ENCODE measurements at regions not wholly inside any gene's neighbourhood (a gene's known extent, or its start where the extent isn't known, plus 50 kb on each side); places are given as distances from the start of the nearest gene placed in this dataset.

DNA sequence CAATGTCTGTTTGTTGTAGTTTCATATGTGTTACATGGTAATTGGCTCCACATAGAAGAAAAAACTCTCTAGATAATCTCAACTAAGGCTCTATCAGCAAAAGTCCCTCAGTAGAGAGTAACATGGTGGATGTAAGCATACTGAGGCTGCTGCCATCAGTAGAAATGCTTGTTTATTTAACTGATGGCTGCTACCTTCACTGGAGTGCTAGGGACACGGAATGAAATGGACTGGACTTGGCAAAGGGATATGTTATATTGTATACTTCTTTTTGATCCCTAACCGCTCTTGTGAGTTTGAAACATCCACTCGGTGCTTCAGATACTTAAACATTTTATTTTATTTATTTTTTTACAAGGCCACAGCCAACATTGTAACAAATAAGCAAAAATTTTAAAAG is 143.0 kb downstream of the ZNF281 start:
- TF ChIP-seq POLR2A (IDR thresholded peaks at IDR 0.05) = no peak
- TF ChIP-seq, protein P1, sequence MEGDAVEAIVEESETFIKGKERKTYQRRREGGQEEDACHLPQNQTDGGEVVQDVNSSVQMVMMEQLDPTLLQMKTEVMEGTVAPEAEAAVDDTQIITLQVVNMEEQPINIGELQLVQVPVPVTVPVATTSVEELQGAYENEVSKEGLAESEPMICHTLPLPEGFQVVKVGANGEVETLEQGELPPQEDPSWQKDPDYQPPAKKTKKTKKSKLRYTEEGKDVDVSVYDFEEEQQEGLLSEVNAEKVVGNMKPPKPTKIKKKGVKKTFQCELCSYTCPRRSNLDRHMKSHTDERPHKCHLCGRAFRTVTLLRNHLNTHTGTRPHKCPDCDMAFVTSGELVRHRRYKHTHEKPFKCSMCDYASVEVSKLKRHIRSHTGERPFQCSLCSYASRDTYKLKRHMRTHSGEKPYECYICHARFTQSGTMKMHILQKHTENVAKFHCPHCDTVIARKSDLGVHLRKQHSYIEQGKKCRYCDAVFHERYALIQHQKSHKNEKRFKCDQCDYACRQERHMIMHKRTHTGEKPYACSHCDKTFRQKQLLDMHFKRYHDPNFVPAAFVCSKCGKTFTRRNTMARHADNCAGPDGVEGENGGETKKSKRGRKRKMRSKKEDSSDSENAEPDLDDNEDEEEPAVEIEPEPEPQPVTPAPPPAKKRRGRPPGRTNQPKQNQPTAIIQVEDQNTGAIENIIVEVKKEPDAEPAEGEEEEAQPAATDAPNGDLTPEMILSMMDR (IDR thresholded peaks at IDR 0.05) = no peak

Measured in right lobe of liver (tissue), 4 donors.